HPDE6-E6E7 (cell line): ENCODE measurements at regions not wholly inside any gene's neighbourhood (a gene's known extent, or its start where the extent isn't known, plus 50 kb on each side); places are given as distances from the start of the nearest gene placed in this dataset.
"Not testable (repeated sequence)": the region's sequence is repeated elsewhere in the genome, so short reads cannot be mapped to it uniquely, and the experiment has no call there.

ENCODE experiments used
- DNase-seq: peaks from one replicate; pipeline ENCODE4 v3.0.0; 2011; ENCODE audit warnings: missing footprints; ENCODE audit errors: extremely low spot score

GRCh38 chr10:23955456-23956225, 253.3 kb upstream of the KIAA1217 start:
- DNase-seq = no peak

GRCh38 chr10:23965123-23965522, 243.8 kb upstream of the KIAA1217 start:
- no peak for DNase-seq

GRCh38 chr10:23965880-23966279, 243.1 kb upstream of the KIAA1217 start:
- no peak for DNase-seq

- no peak for DNase-seq
Observed at GRCh38 chr10:23966504-23967051, 242.4 kb upstream of the KIAA1217 start.

- DNase-seq = no peak
Observed at GRCh38 chr10:23968301-23968700, 240.6 kb upstream of the KIAA1217 start.

GRCh38 chr10:23974746-23975272, 234.1 kb upstream of the KIAA1217 start:
- no peak for DNase-seq

GRCh38 chr10:23975431-23975830, 233.5 kb upstream of the KIAA1217 start:
- no peak for DNase-seq

- no peak for DNase-seq
Observed at GRCh38 chr10:23976275-23976674, 232.7 kb upstream of the KIAA1217 start.

- no peak for DNase-seq
Observed at GRCh38 chr10:23978317-23978716, 230.6 kb upstream of the KIAA1217 start.

GRCh38 chr10:23980094-23980493, 228.8 kb upstream of the KIAA1217 start:
- no peak for DNase-seq

- no peak for DNase-seq
Observed at GRCh38 chr10:23981520-23982309, 227.2 kb upstream of the KIAA1217 start.

- DNase-seq = not testable (repeated sequence)
Observed at GRCh38 chr10:23984405-23984804, 224.5 kb upstream of the KIAA1217 start.

- no peak for DNase-seq
Observed at GRCh38 chr10:23988006-23988405, 220.9 kb upstream of the KIAA1217 start.

GRCh38 chr10:23994459-23995046, 214.4 kb upstream of the KIAA1217 start:
- peak; percentile 7 for DNase-seq

GRCh38 chr10:23999445-23999844, 209.5 kb upstream of the KIAA1217 start:
- DNase-seq = no peak

- DNase-seq = no peak
Observed at GRCh38 chr10:24000271-24000813, 208.6 kb upstream of the KIAA1217 start.

GRCh38 chr10:24006741-24007140, 202.2 kb upstream of the KIAA1217 start:
- no peak for DNase-seq

GRCh38 chr10:24007359-24007758, 201.6 kb upstream of the KIAA1217 start:
- DNase-seq = no peak

GRCh38 chr10:24008164-24009091, 200.5 kb upstream of the KIAA1217 start:
- no peak for DNase-seq

- no peak for DNase-seq
Observed at GRCh38 chr10:24009115-24009514, 199.8 kb upstream of the KIAA1217 start.

- no peak for DNase-seq
Observed at GRCh38 chr10:24009736-24010135, 199.2 kb upstream of the KIAA1217 start.
